ENCODE measurements at regions not wholly inside any gene's neighbourhood (a gene's known extent, or its start where the extent isn't known, plus 50 kb on each side); places are given as distances from the start of the nearest gene placed in this dataset.
"Not testable (repeated sequence)": the region's sequence is repeated elsewhere in the genome, so short reads cannot be mapped to it uniquely, and the experiment has no call there.

DNA sequence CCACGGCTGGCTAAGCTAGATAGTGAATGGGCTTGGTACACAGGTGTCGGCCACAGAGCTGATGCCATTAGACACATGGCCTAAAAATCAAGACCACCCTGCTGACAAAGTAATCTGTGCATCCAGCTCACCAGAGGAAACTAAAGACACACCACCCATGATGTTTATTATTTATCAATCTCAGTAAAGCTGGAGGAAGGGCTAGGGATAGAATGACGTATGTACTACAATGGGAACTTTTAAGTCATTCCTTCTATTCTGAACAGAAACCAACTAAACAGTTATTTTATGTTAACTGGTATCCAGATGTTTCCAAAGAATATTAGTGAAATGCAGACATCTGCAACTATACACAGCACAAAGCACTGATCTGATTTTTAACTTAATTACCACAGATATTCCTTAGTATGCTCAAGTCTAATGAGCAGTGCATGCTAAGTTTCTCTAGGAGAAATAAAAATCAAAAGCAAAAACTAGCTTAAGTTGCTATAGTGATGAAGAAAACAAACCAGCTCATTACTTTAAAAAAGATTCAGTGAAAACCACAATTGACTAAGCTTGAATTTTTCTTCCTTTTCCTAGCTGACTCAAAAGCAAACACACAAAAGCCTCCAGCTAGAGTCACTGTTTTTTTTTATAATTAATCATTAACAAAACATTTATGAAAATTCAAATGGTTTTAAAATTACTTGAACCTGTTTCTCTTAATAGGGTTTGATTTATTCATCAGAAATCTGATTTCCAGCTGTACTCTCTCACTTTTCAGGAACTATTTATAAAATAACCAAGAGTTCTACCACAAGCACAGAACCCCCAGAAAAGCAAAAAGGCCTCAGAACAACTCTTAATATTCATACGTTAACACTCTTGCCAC, 129.0 kb upstream of the PTPN20 start:
- not testable (repeated sequence) for H3K9me3 Mint-ChIP-seq; H3K27me3 Mint-ChIP-seq (ENCODE audit: insufficient read depth); H3K36me3 Mint-ChIP-seq (ENCODE audit: low read depth); H3K4me3 Mint-ChIP-seq
- Mint-ChIP-seq H3K27ac (peak overlapping the region; percentile 93), H3K4me1 (ENCODE audit: low read depth) (peaks cover 27% of the 10 kb centered on the region)
- DNase-seq = peak; percentile 60

DNA sequence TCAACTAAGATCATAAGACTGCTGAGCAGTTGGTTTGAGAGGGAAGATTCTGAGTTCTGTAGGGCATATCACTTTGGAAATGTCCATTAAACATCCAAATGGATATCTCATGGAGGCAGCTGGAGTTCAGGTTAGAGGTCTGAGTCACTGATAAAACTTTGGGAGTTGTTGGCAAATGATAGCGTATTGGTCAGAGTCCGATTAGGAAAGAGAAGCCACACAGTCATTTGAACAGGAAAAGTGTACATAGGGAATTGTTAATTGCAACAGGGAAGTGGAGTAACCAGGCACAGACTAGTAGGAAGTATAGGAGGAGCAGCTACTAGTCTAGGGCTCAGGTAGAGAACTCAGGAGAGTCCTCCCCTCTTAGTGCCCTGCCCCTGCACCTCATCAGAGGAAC, 126.6 kb upstream of the PTPN20 start:
- H3K27me3 Mint-ChIP-seq (ENCODE audit: insufficient read depth) = not testable (repeated sequence)

DNA sequence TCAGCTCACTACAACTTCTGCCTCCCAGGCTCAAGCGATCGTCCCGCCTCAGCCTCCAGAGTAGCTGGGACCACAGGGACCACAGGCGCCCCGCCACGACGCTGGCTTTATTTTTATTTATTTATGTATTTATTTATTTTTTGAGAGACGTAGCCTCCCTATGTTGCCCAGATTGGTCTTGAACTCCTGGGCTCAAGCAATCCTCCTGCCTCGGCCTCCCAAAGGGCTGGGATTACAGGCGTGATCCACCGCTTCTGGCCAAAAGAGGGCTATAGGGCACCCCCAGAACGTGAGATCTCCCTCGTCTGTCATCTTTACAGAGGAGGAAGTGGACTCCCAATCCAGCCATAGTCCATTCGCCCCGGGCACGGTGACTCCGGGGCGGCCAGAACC, 125.1 kb upstream of the PTPN20 start:
- Mint-ChIP-seq H3K4me1 (ENCODE audit: low read depth) (peaks cover 16% of the 10 kb centered on the region), H3K27ac (0 out of 2 replicates have a peak overlapping the region, but pooled peaks have one; percentile 33), H3K4me3 (peak overlapping the region; percentile 100)
- not testable (repeated sequence) for DNase-seq; H3K36me3 Mint-ChIP-seq (ENCODE audit: low read depth); H3K9me3 Mint-ChIP-seq; H3K27me3 Mint-ChIP-seq (ENCODE audit: insufficient read depth)

More for the DNA sequence above, 126.6 kb upstream of the PTPN20 start:
- Mint-ChIP-seq H3K4me1 (ENCODE audit: low read depth) (peaks cover 27% of the 10 kb centered on the region), H3K27ac (peak overlapping the region; percentile 33; the same call in 1 of the 2 replicates)
- not testable (repeated sequence) for H3K9me3 Mint-ChIP-seq; H3K4me3 Mint-ChIP-seq; H3K36me3 Mint-ChIP-seq (ENCODE audit: low read depth); DNase-seq

DNA sequence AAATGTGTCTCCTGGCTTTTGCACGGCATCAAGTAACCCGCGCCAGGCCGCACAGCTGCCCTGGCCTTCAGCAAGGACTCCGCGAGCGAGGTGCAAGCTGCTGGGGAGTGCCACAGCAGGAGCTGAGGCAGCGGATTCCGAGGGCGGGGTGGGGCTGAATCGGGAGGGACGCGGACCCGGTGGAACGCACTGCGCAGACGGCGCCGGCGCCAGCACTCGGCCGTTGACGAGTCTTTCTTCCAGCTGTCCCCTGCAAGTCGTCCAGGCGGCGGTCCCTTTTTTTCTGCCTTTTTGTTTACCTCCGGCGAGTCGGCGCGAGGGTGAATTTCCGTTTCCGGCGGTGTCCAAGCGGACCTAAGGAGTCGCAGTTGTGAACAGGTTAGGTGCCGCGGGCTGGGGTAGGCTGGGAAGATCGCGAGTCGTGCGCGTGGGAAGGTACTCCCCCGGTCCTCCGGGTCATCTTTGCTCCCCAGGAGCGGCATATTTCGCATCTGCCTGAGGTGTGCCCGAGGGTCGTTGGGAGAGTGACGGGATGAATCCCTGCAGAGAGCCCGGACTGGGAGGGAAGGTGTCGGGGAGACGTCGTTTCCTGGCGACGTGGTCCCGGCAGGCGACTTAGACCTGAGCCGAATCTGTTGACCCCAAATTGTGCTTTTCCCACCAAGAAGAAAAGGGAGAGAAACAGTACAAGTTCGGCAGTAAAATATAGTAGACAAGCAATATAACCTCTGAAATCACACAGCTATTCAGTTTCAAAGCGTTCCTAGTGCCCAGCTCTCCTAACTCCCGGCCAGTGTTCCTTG, 124.5 kb upstream of the PTPN20 start:
- H3K4me3 Mint-ChIP-seq = peak overlapping the region; percentile 100
- H3K36me3 Mint-ChIP-seq (ENCODE audit: low read depth); H3K27me3 Mint-ChIP-seq (ENCODE audit: insufficient read depth); H3K9me3 Mint-ChIP-seq: not testable (repeated sequence)
- H3K27ac Mint-ChIP-seq = peak overlapping the region; percentile 98
- DNase-seq = peak; percentile 72
- peaks cover 10% of the 10 kb centered on the region for H3K4me1 Mint-ChIP-seq (ENCODE audit: low read depth)

DNA sequence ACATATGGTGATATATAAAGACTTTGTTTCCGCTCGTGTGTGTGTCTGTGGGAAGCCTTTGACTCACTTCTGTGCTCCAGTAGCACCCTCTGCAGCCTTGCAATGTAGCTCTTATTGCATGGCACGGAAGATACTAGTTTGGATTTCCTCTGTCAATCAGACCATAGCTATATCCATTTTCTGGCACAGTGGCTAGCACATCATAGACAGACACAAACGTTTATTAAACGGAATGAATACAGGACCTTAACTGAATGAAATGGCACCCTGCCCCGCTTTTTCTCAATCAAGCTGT, 124.0 kb upstream of the PTPN20 start:
- TF ChIP-seq, protein P1, sequence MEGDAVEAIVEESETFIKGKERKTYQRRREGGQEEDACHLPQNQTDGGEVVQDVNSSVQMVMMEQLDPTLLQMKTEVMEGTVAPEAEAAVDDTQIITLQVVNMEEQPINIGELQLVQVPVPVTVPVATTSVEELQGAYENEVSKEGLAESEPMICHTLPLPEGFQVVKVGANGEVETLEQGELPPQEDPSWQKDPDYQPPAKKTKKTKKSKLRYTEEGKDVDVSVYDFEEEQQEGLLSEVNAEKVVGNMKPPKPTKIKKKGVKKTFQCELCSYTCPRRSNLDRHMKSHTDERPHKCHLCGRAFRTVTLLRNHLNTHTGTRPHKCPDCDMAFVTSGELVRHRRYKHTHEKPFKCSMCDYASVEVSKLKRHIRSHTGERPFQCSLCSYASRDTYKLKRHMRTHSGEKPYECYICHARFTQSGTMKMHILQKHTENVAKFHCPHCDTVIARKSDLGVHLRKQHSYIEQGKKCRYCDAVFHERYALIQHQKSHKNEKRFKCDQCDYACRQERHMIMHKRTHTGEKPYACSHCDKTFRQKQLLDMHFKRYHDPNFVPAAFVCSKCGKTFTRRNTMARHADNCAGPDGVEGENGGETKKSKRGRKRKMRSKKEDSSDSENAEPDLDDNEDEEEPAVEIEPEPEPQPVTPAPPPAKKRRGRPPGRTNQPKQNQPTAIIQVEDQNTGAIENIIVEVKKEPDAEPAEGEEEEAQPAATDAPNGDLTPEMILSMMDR (IDR thresholded peaks at IDR 0.05) = no peak; the same call in 1 of the 2 replicates

DNA sequence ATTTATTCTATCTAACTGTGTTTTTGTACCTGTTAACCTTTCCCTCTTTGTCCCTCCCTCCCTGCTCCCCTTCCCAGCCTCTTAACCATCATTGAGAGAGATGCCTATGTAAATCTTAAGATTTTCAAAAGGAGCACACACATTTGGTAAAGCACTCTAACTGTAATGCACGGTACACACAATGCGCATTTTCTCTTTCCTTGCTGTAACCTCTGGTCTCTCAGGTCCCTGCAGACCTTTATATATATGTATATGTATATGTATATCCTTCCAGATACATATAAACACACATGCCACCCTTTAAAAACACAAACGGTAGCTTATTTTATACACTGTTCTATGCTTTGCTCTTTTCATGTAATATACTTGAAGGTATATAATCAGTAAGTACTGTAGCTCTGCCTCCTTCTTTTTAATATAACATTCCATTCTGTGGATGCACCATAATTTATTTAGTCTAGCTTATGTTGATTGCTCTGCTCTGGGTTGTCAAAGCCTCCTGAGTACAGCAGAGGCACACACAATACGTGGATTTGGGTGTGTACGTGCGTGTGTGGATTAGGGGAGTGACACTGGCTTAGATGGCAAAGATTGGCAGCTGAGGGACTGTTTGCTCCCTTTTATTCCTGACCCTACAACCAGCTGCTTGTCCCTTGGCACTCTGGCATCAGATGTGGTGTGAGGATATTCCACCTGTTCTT, 118.4 kb upstream of the PTPN20 start:
- not testable (repeated sequence) for DNase-seq; H3K36me3 Mint-ChIP-seq (ENCODE audit: low read depth); H3K4me1 Mint-ChIP-seq (ENCODE audit: low read depth); H3K27ac Mint-ChIP-seq; H3K9me3 Mint-ChIP-seq; H3K27me3 Mint-ChIP-seq (ENCODE audit: insufficient read depth); H3K4me3 Mint-ChIP-seq

More for the DNA sequence above, 124.0 kb upstream of the PTPN20 start:
- Mint-ChIP-seq H3K4me3 (peak overlapping the region; percentile 100), H3K27ac (peak overlapping the region; percentile 98), H3K9me3 (no peaks in the 10 kb centered on the region), H3K36me3 (ENCODE audit: low read depth) (no peaks in the 10 kb centered on the region), H3K4me1 (ENCODE audit: low read depth) (peaks cover 6% of the 10 kb centered on the region), H3K27me3 (ENCODE audit: insufficient read depth) (no peaks in the 10 kb centered on the region; the same call in 1 of the 2 replicates)
- DNase-seq = peak; percentile 64

DNA sequence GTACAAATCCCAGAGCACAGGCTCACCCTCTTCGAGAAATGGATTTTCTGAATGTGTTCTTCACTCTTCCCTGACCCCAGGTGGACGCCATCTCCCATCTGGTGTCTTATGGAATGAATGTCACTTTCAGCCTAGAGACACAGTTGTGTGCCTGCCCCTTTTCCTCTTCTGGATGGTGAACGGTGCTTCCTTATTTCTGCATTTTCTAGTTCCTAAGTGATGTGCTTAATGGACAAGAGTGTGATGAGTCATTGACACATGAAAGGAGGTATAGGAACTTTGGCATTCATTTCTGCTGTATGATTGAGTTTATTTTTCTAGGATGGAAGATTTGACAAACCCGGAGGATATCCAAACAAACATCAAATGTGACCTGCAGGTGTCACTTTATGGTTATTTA, 114.9 kb upstream of the PTPN20 start:
- not testable (repeated sequence) for H3K4me1 Mint-ChIP-seq (ENCODE audit: low read depth); H3K27me3 Mint-ChIP-seq (ENCODE audit: insufficient read depth); H3K9me3 Mint-ChIP-seq; H3K36me3 Mint-ChIP-seq (ENCODE audit: low read depth); DNase-seq; H3K27ac Mint-ChIP-seq; H3K4me3 Mint-ChIP-seq

DNA sequence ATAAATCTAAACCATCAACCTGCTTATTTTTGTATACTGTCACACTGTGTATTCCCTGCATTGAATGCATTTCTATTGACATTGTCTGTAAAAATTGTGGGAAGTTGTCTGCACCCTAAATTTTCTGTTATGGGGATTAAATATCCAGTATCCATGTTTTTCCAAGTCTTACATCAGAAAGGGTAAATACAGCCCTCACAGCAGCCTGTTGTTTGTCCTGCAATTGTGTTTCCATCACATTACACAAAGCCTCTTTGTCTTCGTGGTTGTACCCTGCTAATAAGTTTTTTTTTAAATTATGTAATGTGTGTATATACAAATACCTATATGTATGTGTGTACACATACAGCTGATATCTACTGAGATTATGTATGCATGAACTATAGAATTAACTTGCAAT, 109.2 kb upstream of the PTPN20 start:
- DNase-seq; H3K4me3 Mint-ChIP-seq; H3K9me3 Mint-ChIP-seq; H3K36me3 Mint-ChIP-seq (ENCODE audit: low read depth); H3K27ac Mint-ChIP-seq; H3K4me1 Mint-ChIP-seq (ENCODE audit: low read depth); H3K27me3 Mint-ChIP-seq (ENCODE audit: insufficient read depth): not testable (repeated sequence)

DNA sequence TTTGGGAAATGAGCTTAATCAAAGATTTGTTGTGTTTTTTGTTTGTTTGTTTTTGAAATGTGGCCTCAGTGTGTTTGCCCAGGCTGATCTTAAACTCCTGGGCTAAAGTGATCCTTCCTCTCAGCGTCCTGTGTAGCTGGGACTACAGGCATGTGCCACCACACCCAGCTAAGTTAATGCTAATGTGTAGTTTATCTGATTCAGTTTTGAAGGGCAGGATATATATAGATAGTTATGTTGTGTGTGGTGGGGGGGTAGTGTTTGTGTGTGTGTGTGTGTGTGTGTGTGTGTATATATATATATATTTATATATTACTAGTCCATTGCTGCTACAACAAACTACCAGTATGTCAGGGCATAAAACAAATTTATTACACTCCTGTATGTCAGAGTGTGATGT, 108.1 kb upstream of the PTPN20 start:
- not testable (repeated sequence) for H3K27ac Mint-ChIP-seq; H3K9me3 Mint-ChIP-seq; DNase-seq; H3K36me3 Mint-ChIP-seq (ENCODE audit: low read depth); H3K4me3 Mint-ChIP-seq; H3K4me1 Mint-ChIP-seq (ENCODE audit: low read depth); H3K27me3 Mint-ChIP-seq (ENCODE audit: insufficient read depth)

DNA sequence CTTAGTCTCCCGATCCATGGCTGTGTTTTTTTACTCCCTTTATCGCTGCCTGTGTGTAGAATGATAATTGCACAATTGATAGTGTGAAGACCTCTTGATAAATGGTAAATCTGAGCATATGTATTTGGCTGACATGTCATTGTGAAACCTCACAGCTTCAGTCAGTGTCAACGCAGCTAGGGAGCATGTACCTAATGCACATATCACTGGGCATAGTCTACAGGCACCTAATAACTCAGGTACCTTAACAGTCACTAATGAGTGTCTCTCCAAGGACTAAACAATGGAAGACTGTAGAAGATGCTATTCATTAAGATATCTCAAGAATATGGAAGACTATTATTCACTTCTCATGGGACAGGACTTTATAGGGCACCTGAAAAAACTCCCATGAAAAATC, 101.0 kb upstream of the PTPN20 start:
- H3K27me3 Mint-ChIP-seq (ENCODE audit: insufficient read depth); H3K36me3 Mint-ChIP-seq (ENCODE audit: low read depth); H3K4me1 Mint-ChIP-seq (ENCODE audit: low read depth); H3K27ac Mint-ChIP-seq; H3K4me3 Mint-ChIP-seq; DNase-seq; H3K9me3 Mint-ChIP-seq: not testable (repeated sequence)

DNA sequence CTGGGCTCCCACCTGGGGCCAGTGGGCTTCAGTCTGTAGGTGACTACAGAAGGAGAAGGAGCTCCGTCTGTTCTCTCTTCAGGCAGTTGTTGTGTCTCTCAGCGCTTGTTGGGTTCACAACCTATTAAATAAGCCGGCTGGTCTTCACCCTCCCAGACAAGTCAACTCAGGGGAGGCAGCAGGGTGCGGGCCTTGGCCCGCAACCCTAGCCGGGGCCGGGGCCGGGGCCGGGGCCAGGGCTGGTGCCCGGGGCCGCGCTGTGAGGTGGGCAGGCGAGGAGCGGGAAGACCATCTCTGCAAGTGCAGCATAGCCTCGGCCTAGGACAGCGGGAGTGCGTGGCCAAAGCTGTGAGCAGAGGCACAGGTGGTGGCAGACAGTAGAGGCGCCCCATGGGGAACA, 95.1 kb upstream of the PTPN20 start:
- H3K4me1 Mint-ChIP-seq (ENCODE audit: low read depth); H3K4me3 Mint-ChIP-seq; H3K27ac Mint-ChIP-seq; H3K36me3 Mint-ChIP-seq (ENCODE audit: low read depth); H3K9me3 Mint-ChIP-seq; DNase-seq; H3K27me3 Mint-ChIP-seq (ENCODE audit: insufficient read depth): not testable (repeated sequence)

DNA sequence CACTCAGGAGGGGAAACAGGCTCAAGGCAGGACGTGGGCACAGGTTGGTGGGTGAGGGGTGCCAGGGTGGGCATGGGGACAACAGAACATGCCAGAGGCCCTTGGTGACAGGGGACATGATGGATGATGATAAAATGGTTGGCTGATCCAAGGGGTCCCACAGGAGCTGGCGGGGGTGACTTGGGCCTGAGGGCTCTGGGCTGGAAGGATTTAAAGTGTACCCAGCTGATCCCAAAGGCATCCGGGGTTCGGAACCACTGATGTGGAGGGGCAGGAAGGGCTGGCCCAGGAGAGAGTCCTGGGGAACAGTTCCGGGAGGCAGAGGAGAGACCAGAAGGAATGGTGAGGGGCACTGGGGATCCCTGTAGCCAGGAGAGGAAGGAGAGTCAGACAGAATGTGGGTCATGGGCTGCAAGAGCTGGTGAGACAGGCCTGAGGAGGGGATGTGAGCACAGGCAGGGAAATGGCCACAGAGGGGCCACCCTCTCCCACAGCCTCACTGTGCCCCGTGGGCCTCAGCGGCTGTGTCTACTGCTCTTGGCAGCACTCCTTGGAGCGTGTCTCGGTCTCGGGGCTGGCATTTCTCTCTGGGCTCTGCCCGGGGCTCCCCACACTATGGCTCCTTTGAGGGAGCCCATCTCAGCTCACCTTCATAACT, 70.7 kb upstream of the PTPN20 start:
- H3K4me1 Mint-ChIP-seq (ENCODE audit: low read depth); H3K27ac Mint-ChIP-seq; H3K27me3 Mint-ChIP-seq (ENCODE audit: insufficient read depth); DNase-seq; H3K9me3 Mint-ChIP-seq; H3K4me3 Mint-ChIP-seq; H3K36me3 Mint-ChIP-seq (ENCODE audit: low read depth): not testable (repeated sequence)
